Kasumi-1 (cell line): ENCODE measurements at regions not wholly inside any gene's neighbourhood (a gene's known extent, or its start where the extent isn't known, plus 50 kb on each side); places are given as distances from the start of the nearest gene placed in this dataset.
A peak's percentile ranks its signal among the peaks of the same experiment; 100 is the strongest.

Experiments used
- DNase-seq, 2 experiments: peaks; one replicate each; lab custom pipeline; 2025; lab: John Stamatoyannopoulos, UW

- no peak for DNase-seq
Observed at GRCh38 chr5:74316064-74316603, 324.4 kb downstream of the ENC1 start.

GRCh38 chr5:74314906-74315305 lies 325.6 kb downstream of the ENC1 start:
- no peak for DNase-seq

- no peak for DNase-seq
Observed at GRCh38 chr5:74313896-74314295, 326.6 kb downstream of the ENC1 start.

DNA sequence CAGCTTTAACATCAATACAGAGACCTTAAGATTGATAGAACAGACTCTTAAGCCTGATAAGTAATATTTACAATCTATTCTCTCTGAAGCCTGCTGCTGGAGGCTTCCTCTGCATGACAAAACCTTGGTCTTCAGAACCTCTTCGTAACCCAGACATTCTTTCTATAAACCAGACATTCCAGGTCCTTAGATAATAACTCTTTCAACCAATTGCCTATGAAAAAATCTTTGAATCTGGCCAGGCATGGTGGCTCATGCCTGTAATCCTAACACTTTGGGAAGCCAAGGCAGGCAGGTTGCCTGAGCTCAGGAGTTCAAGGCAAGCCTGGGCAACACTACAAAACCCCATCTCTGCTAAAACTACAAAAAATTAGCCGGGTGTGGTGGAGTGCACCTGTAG lies 327.8 kb downstream of the ENC1 start:
- no peak for DNase-seq

DNA sequence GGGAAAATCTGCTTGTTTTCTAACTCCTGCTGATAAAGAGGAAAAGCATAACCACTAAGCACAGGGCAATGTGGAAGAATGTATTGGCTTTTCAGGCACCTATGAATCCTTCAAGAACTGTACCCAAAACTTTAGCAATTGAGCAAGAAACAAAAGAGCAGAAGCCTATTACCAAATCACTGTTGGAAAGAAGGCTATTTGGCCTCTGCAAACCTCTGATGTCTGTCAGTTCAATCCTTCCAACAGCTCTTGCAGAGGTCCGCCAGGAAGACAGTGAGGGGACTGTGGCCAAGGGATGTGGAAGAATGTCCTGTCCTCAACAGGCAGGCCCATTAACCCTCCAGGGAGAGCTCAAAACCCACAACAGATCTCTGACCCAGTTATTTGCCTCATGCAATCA lies 328.6 kb downstream of the ENC1 start:
- DNase-seq: no peak

DNA sequence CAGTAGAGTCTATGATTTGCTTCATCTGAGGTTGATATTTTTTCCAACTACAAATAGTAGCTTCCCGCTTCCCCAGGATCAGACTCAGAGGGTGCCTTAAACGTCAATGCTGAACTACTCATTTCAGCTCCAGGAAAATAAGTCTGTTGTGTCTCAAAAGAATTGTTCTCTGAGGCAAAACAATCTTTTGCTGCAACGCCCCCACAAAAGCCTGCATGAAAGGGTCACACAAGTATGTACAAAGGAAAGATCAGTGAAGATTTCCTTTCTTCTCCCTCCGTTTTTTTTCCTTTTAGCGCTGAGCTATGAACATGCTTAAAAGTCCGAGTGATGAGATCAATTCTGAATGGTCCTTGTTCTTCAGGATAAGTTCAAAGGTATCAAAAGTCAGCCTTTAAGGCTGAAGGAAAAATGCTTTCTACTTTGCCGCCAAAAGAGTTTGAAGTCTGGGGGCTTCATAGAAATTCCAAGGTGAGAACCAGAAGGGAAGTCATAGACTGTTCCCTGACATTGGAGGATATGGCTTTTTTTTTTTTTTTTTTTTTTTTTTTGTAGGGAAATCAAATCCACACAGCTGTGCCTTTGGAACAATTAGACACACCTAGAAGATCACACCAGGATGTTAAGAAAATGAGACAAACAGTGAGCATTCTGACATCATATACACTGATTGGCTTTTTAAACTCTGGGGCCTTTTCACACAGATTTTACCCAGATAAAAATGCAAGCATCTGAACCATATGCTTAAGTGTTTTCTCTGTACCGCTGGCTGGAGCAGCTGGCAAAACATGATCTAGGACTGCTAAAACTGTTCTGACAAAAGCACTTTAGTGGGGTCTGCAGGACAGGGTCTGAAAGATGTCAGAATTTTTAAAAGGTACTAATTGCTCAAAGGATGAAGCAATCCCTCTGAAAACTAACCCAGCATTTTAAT lies 329.3 kb downstream of the ENC1 start:
- DNase-seq: no peak

DNA sequence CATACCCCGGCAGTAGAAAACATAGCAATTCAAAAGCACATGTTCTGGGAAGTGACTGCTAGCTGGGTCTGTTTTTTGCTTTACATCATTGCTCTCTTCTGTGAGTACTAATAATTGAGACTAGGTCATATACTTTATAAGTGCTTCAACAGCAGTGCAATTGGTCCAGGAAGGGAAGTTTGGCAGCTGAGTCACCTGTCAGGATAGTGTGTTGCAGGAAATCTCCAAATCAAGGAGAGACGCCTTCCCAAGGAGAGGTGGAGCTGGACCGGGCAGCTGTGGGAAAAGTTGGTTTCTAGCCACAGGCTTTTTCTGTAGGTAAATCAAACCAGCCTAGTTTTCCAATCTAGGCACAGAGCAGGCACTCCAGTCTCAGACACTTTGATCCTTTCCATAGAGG lies 330.1 kb downstream of the ENC1 start:
- no peak for DNase-seq

- DNase-seq: no peak
Observed at GRCh38 chr5:74309050-74309449, 331.5 kb downstream of the ENC1 start.

DNA sequence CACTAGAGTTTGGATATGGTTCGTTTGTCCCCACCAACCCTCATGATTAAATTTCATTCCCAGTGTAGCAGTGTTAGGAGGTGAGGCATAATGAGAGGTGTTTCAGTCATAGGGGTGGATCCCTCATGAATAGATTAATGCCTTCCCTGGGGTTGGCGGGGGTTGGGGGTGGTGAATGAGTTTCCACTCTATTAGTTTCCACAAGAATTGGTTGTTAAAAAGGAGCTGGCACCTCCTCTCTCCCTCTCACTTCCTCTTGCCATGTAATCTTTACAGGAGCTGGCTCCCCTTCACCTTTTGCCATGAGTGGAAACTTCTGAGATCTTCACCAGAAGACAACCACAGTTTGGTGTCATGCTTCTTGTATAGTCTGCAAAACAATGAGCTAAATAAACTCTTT lies 333.7 kb downstream of the ENC1 start:
- DNase-seq: no peak

GRCh38 chr5:74304536-74304935 lies 336.0 kb downstream of the ENC1 start:
- no peak for DNase-seq

DNA sequence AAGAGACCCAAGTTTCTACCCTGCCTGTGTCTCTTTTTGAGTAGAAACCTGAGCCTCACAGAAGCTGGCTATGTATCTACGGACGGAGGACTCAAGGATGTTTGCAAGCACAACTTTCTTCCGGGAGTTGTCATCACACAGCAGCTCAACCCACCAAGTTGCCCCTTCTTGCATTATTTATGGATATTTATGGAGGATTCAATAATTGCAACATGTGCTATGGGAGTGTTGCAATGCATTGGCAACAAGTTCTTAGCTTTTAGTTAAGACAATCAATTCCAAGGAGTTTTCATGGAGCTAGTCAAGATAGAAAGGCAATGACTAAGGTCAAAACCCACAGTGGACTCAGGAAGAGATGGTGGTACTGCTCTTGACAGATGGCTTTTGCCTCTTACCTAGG lies 336.9 kb downstream of the ENC1 start:
- no peak for DNase-seq

GRCh38 chr5:74301576-74301975 lies 339.0 kb downstream of the ENC1 start:
- no peak for DNase-seq

DNA sequence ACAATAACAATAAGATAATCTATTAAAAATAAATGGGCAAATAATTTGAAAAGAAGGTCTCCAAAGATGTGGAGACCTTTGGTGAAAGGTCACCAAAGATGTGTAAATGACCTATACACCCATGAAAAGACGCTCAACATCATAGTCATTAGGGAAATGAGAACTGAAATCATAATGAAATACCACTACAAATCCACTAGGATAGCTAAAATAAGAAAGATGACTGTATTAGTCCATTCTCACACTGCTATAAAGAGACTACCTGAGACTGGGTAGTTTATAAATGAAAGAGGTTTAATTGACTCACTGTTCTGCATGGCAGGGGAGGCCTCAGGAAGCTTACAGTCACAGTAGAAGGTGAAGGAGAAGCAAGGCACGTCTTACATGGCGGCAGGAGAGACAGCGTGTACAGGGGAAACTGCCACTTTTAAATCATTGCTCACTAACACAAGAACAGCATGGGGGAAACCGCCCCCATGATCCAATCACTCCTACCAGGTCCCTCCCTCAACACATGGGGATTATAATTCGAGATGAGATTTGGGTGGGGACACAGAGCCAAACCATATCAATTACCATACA lies 339.6 kb downstream of the ENC1 start:
- DNase-seq: no peak

GRCh38 chr5:74299833-74300232 lies 340.7 kb downstream of the ENC1 start:
- no peak for DNase-seq

DNA sequence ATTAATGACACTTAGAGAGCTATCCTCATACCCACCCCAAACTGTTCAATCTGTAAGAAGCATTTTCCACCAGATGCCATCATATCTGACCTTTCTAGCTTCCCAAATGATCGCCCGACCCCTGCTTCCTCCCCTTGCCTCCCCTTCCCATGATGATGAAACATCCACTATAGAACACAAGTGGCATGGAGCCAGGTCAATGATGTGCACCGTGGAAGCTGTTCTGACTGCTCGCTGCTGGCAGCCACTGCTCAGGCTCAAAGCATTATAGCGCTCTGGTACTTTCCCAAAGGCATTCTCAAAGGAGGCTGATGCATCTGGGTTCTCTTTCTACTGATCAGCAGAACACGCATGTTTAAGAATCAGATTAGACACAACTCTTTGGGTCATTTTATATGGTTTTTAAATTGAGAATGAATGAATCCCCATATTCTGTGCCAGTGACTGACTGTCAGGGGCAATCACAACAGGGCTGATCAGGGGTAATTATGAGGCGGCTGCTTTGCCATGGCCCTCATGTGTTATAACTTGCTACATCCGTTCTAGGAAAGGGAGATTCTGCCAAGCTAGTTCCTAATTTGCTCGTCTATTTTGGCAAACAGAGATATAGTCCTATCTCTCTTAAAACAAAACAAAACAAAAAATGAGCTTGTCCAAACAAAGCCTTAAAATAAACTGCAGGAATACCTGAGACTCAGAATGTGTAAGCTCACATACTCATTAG lies 343.7 kb downstream of the ENC1 start:
- DNase-seq: no peak

GRCh38 chr5:74295676-74296075 lies 344.9 kb downstream of the ENC1 start:
- no peak for DNase-seq

GRCh38 chr5:74295141-74295540 lies 345.4 kb downstream of the ENC1 start:
- DNase-seq: no peak

- DNase-seq: peak; percentile 36 to 51
Observed at GRCh38 chr5:74294231-74294705, 346.3 kb downstream of the ENC1 start.

- DNase-seq: no peak
Observed at GRCh38 chr5:74293182-74293581, 347.3 kb downstream of the ENC1 start.

- DNase-seq: no peak
Observed at GRCh38 chr5:74290634-74291241, 349.8 kb downstream of the ENC1 start.

DNA sequence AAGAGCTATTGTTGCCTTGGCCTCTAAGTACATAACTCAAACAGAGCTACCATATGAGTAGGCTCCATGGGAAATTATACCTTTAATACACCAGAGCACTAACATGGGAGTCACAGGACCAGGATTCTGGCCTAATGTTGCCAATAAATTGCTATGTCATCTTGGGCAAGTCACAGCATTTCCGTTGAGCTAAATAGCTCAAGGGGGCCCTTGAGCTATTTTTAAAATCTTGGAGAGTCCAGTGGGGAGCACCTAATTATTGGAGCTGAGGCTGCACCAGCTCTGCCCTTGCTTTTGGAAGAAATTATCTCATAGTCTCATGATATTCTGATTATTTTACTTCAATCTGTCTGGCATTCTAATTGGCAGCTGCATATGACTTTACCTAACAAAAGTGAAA lies 350.8 kb downstream of the ENC1 start:
- DNase-seq: no peak

GRCh38 chr5:74289238-74289637 lies 351.3 kb downstream of the ENC1 start:
- no peak for DNase-seq
